ENCODE measurements at regions not wholly inside any gene's neighbourhood (a gene's known extent, or its start where the extent isn't known, plus 50 kb on each side); places are given as distances from the start of the nearest gene placed in this dataset.

DNA sequence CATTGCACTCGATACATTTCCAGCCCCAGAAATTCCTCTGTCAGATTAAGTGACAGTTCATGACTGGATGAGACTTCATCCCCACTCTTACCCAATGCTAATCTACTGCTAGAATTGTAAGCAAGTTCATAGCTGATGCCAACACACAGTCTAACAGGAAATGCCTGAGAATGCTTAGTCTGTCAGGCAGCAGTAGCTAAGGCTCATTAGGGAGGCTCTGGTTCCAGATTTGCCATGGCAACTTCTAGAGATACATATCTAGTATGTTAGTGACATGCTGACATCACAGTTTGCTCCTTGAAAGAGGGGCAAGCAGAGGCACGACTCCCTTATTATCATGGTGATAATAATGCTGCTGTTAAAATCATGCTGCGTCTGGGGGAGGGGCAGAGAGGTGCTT is 198.4 kb downstream of the RBM43 start:
- TF ChIP-seq, protein P1, sequence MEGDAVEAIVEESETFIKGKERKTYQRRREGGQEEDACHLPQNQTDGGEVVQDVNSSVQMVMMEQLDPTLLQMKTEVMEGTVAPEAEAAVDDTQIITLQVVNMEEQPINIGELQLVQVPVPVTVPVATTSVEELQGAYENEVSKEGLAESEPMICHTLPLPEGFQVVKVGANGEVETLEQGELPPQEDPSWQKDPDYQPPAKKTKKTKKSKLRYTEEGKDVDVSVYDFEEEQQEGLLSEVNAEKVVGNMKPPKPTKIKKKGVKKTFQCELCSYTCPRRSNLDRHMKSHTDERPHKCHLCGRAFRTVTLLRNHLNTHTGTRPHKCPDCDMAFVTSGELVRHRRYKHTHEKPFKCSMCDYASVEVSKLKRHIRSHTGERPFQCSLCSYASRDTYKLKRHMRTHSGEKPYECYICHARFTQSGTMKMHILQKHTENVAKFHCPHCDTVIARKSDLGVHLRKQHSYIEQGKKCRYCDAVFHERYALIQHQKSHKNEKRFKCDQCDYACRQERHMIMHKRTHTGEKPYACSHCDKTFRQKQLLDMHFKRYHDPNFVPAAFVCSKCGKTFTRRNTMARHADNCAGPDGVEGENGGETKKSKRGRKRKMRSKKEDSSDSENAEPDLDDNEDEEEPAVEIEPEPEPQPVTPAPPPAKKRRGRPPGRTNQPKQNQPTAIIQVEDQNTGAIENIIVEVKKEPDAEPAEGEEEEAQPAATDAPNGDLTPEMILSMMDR (conservative IDR thresholded peaks at IDR 0.05; ENCODE audit: low read depth in 2 of 2): no peak
- TF ChIP-seq EZH2 (IDR thresholded peaks at IDR 0.05; ENCODE audit: low read depth, unreplicated experiment): no peak

Data from GM23338 (cell line).